ENCODE measurements at regions not wholly inside any gene's neighbourhood (a gene's known extent, or its start where the extent isn't known, plus 50 kb on each side); places are given as distances from the start of the nearest gene placed in this dataset.
"Not testable (repeated sequence)": the region's sequence is repeated elsewhere in the genome, so short reads cannot be mapped to it uniquely, and the experiment has no call there.

DNA sequence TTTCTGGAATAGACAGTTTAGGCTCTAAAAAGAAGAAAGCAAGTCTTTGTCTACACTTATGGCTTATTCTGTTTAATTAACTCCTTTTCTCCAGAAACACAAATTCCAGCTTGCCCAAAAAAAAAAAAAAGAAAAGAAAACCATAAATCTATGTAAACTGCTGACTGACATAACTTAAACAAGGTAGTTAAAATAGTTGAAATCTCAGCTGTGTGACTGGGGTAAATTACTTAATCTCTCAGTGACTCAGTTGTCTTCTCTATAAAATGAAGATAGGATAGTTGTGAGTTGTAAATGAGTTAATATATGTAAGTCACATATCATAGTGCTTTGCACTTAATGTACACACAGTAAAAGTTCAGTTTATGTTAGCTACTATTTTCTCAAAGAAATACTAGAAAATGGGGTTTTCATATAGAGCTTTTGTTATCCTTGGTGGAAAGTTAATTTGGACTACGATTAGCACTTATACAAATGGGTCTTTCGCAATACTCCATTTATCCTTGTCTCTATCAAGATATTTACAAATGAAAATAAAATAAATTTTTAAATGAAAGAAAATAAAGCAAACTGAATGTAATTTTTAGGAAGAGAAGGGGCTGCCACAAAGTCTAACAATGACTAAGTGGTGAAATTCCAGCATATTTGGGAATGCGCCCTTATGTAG, 200.9 kb downstream of the MBL2 start:
- H3K4me3 Mint-ChIP-seq = no peak overlapping the region
- H3K27ac Mint-ChIP-seq = no peak overlapping the region
- H3K9me3 Mint-ChIP-seq = no peaks in the 10 kb centered on the region
- H3K36me3 Mint-ChIP-seq (ENCODE audit: low read depth) = no peaks in the 10 kb centered on the region
- TF ChIP-seq, protein P1, sequence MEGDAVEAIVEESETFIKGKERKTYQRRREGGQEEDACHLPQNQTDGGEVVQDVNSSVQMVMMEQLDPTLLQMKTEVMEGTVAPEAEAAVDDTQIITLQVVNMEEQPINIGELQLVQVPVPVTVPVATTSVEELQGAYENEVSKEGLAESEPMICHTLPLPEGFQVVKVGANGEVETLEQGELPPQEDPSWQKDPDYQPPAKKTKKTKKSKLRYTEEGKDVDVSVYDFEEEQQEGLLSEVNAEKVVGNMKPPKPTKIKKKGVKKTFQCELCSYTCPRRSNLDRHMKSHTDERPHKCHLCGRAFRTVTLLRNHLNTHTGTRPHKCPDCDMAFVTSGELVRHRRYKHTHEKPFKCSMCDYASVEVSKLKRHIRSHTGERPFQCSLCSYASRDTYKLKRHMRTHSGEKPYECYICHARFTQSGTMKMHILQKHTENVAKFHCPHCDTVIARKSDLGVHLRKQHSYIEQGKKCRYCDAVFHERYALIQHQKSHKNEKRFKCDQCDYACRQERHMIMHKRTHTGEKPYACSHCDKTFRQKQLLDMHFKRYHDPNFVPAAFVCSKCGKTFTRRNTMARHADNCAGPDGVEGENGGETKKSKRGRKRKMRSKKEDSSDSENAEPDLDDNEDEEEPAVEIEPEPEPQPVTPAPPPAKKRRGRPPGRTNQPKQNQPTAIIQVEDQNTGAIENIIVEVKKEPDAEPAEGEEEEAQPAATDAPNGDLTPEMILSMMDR (IDR thresholded peaks at IDR 0.05) = no peak
- no peaks in the 10 kb centered on the region for H3K27me3 Mint-ChIP-seq (ENCODE audit: low read depth, poor library complexity)
- H3K4me1 Mint-ChIP-seq = peaks cover 40% of the 10 kb centered on the region
- no peak for DNase-seq

DNA sequence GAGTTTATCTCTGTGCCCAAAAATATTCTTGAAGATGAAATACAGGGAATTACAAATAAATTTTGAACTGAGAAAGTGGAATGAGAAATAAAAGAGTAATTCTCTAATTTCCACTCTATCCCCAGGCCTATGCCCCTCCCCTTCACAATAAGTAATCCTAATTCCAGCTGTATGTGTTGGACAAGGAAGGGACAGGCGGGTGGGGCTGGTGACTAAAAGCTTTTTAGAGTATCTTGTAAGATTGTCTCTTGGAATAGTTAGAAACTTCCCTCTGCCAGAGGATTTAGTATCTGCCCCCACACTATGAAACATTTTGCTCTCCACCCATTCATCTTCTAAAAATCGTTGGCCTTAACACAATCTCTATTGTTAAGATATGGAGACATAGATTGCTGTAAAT, 199.2 kb downstream of the MBL2 start:
- H3K36me3 Mint-ChIP-seq (ENCODE audit: low read depth) = no peaks in the 10 kb centered on the region
- no peak overlapping the region for H3K27ac Mint-ChIP-seq
- DNase-seq = no peak
- peaks cover 39% of the 10 kb centered on the region for H3K4me1 Mint-ChIP-seq
- TF ChIP-seq, protein P1 (IDR thresholded peaks at IDR 0.05) = no peak
- H3K9me3 Mint-ChIP-seq = no peaks in the 10 kb centered on the region
- no peak overlapping the region for H3K4me3 Mint-ChIP-seq
- H3K27me3 Mint-ChIP-seq (ENCODE audit: low read depth, poor library complexity) = no peaks in the 10 kb centered on the region

DNA sequence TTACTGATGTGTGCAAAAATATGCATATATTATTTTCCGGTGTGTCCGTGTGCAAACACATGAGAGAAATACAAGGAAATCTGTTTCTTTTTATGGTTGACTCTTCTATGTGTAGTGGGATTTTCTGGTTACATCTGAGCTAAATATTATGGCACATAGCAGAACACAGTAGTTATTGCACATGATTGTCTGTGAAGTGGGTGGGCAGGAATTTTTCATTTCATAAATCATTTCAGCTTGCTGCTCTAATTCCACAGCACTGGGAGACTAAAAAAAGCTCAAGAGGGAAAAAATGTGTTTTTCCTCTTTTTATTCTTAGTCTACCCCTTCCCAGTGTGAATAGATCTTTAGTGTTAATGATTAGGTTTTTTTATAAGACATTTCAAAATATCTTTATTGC, 197.9 kb downstream of the MBL2 start:
- TF ChIP-seq, protein P1 (IDR thresholded peaks at IDR 0.05) = no peak
- Mint-ChIP-seq H3K4me1 (peaks cover 33% of the 10 kb centered on the region), H3K36me3 (ENCODE audit: low read depth) (peaks cover 6% of the 10 kb centered on the region), H3K27ac (no peak overlapping the region), H3K4me3 (no peak overlapping the region), H3K9me3 (peaks cover 8% of the 10 kb centered on the region), H3K27me3 (ENCODE audit: low read depth, poor library complexity) (no peaks in the 10 kb centered on the region)
- DNase-seq = no peak

DNA sequence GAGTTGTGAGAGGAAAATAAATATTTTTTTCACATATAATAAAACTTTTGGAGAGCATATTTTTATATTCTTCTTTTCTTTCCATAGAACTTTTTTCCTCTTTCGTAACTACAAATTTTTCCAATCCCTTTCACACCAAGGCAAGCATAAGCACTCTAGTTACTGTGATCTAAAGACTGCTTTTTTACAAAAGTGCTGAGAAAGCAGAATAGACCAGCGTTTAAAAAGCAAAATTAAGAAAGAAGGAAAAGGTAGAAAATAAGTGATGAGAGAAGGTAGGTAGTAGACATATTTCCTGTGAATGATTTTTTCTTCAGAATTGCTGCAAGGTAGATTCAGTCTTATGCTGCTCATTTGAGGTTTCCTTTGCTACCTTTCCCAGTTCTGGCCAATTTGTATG, 195.5 kb downstream of the MBL2 start:
- Mint-ChIP-seq H3K27ac (no peak overlapping the region), H3K4me3 (no peak overlapping the region), H3K27me3 (ENCODE audit: low read depth, poor library complexity) (no peaks in the 10 kb centered on the region), H3K4me1 (peaks cover 22% of the 10 kb centered on the region), H3K36me3 (ENCODE audit: low read depth) (peaks cover 20% of the 10 kb centered on the region), H3K9me3 (peaks cover 26% of the 10 kb centered on the region)
- TF ChIP-seq, protein P1 (IDR thresholded peaks at IDR 0.05) = no peak
- no peak for DNase-seq

DNA sequence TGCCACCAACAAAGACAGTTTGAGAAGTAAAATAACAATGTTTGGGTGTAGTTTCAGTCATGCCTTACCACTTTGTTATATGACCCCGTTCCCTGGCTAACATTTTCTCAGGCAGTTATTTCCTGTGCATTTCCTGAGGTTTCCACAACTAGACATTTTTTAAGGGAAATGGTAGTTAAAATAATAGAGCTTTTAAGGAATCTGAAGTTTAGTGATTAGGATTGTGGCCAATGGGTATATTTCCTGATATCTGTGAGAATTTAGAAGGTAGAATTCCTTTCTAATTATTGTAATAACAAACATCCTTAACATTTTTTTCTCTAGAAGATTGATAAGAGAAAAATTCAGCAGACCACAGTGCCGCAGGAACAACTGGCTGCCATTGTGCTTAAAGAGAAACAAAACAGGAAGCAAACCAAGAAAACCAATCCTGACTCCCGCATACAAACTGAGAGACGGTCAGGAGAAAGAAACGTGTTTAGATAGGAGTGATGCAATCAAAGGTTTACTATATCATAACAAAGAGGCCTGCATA, 193.6 kb downstream of the MBL2 start:
- Mint-ChIP-seq H3K27ac (no peak overlapping the region), H3K4me3 (no peak overlapping the region), H3K27me3 (ENCODE audit: low read depth, poor library complexity) (no peaks in the 10 kb centered on the region), H3K36me3 (ENCODE audit: low read depth) (peaks cover 38% of the 10 kb centered on the region), H3K9me3 (peaks cover 45% of the 10 kb centered on the region), H3K4me1 (peaks cover 22% of the 10 kb centered on the region)
- DNase-seq = no peak
- TF ChIP-seq, protein P1 (IDR thresholded peaks at IDR 0.05) = no peak

DNA sequence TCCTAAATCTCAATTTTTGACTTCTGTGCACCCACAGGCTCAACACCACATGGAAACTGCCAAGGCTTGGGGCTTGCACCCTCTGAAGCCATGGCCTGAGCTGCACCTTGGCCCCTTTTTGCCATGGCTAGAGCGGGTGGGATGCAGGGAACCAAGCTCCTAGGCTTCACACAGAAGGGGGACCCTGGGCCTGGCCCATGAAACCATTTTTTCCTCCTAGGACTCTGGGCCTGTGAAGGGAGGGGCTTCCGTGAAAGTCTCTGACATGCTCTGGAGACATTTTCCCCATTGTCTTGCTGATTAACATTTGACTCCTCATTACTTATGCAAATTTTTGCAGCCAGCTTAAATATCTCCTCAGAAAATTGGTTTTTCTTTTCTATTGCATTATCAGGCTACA, 190.9 kb downstream of the MBL2 start:
- not testable (repeated sequence) for H3K27ac Mint-ChIP-seq; H3K4me1 Mint-ChIP-seq; DNase-seq; H3K4me3 Mint-ChIP-seq; H3K27me3 Mint-ChIP-seq (ENCODE audit: low read depth, poor library complexity)
- H3K36me3 Mint-ChIP-seq (ENCODE audit: low read depth) = peaks cover 61% of the 10 kb centered on the region
- peaks cover 72% of the 10 kb centered on the region for H3K9me3 Mint-ChIP-seq

Data from nephron progenitor cell (in vitro differentiated cells).